AML-193 (cell line): ENCODE measurements at regions not wholly inside any gene's neighbourhood (a gene's known extent, or its start where the extent isn't known, plus 50 kb on each side); places are given as distances from the start of the nearest gene placed in this dataset.

Experiments
- DNase-seq, 2 experiments: peaks; one replicate each; lab custom pipeline; 2025; lab: John Stamatoyannopoulos, UW

- DNase-seq = no peak
Measured at GRCh38 chr13:68293631-68294030, 1063.5 kb upstream of the PCDH9 start.

- no peak for DNase-seq
Measured at GRCh38 chr13:68292601-68293000, 1062.5 kb upstream of the PCDH9 start.

- DNase-seq = no peak
Measured at GRCh38 chr13:68291595-68291994, 1061.5 kb upstream of the PCDH9 start.

- no peak for DNase-seq
Measured at GRCh38 chr13:68275758-68276157, 1045.6 kb upstream of the PCDH9 start.

- no peak for DNase-seq
Measured at GRCh38 chr13:68272652-68273051, 1042.5 kb upstream of the PCDH9 start.

GRCh38 chr13:68264692-68265091 lies 1034.6 kb upstream of the PCDH9 start:
- DNase-seq = no peak

- DNase-seq = peak; percentile 24 to 43
Measured at GRCh38 chr13:68261105-68261504, 1031.0 kb upstream of the PCDH9 start.

- DNase-seq = no peak
Measured at GRCh38 chr13:68257111-68257842, 1027.1 kb upstream of the PCDH9 start.

GRCh38 chr13:68254151-68254550 lies 1024.0 kb upstream of the PCDH9 start:
- DNase-seq = no peak

GRCh38 chr13:68234274-68234673 lies 1004.1 kb upstream of the PCDH9 start:
- no peak for DNase-seq

GRCh38 chr13:68232351-68233130 lies 1002.4 kb upstream of the PCDH9 start:
- no peak for DNase-seq

- no peak for DNase-seq
Measured at GRCh38 chr13:68214691-68215415, 984.7 kb upstream of the PCDH9 start.

GRCh38 chr13:68199271-68199670 lies 969.1 kb upstream of the PCDH9 start:
- no peak for DNase-seq

- DNase-seq = no peak
Measured at GRCh38 chr13:68190818-68191217, 960.7 kb upstream of the PCDH9 start.

GRCh38 chr13:68185444-68186141 lies 955.5 kb upstream of the PCDH9 start:
- no peak for DNase-seq

- DNase-seq = no peak
Measured at GRCh38 chr13:68176475-68176874, 946.3 kb upstream of the PCDH9 start.

GRCh38 chr13:68174893-68175292 lies 944.8 kb upstream of the PCDH9 start:
- no peak for DNase-seq

GRCh38 chr13:68173111-68173510 lies 943.0 kb upstream of the PCDH9 start:
- DNase-seq = no peak

GRCh38 chr13:68170961-68171360 lies 940.8 kb upstream of the PCDH9 start:
- DNase-seq = no peak

- no peak for DNase-seq
Measured at GRCh38 chr13:68168448-68168847, 938.3 kb upstream of the PCDH9 start.

GRCh38 chr13:68160466-68160865 lies 930.3 kb upstream of the PCDH9 start:
- no peak for DNase-seq

- DNase-seq = no peak
Measured at GRCh38 chr13:68152414-68152813, 922.3 kb upstream of the PCDH9 start.
